Cardiac muscle cell (in vitro differentiated cells and primary cell): ENCODE measurements at regions not wholly inside any gene's neighbourhood (a gene's known extent, or its start where the extent isn't known, plus 50 kb on each side); places are given as distances from the start of the nearest gene placed in this dataset.
A peak's percentile ranks its signal among the peaks of the same experiment; 100 is the strongest.

ENCODE experiments used
- DNase-seq, 2 donors: peaks; one replicate each; pipeline versions ENCODE4 v3.0.0 to v3.0.0-alpha.2; 2010 to 2017; ENCODE audit warnings: low read depth in 1 of 2, low spot score in 1 of 2
- H3K27ac ChIP-seq: fragments of 200-600 bp; sonication (generic); 2 replicates; pipeline ENCODE4 v1.5.1; 2016
- H3K27me3 ChIP-seq: fragments of 200-600 bp; sonication (generic); 2 replicates; pipeline ENCODE4 v1.6.0; 2016; ENCODE audit warnings: control low read depth
- H3K36me3 ChIP-seq: fragments of 200-600 bp; sonication (generic); 2 replicates; pipeline ENCODE4 v1.5.1; 2016; ENCODE audit warnings: control low read depth
- H3K4me1 ChIP-seq: fragments of 200-600 bp; sonication (generic); 2 replicates; pipeline ENCODE4 v1.8.1; 2017; ENCODE audit warnings: low read depth, mild to moderate bottlenecking, mixed run types
- H3K4me3 ChIP-seq: fragments of 200-600 bp; sonication (generic); 2 replicates; pipeline ENCODE4 v1.5.1; 2016; ENCODE audit warnings: mild to moderate bottlenecking
- H3K9me3 ChIP-seq: fragments of 200-600 bp; sonication (generic); 2 replicates; pipeline ENCODE4 v1.5.1; 2017; ENCODE audit warnings: low read depth, mild to moderate bottlenecking, control low read depth
- TF ChIP-seq, protein P1 (sequence below): IDR thresholded peaks from 2 replicates; pipeline ENCODE4 v1.5.1; 2012; ENCODE audit warnings: low read depth, mild to moderate bottlenecking, low read length

DNA sequence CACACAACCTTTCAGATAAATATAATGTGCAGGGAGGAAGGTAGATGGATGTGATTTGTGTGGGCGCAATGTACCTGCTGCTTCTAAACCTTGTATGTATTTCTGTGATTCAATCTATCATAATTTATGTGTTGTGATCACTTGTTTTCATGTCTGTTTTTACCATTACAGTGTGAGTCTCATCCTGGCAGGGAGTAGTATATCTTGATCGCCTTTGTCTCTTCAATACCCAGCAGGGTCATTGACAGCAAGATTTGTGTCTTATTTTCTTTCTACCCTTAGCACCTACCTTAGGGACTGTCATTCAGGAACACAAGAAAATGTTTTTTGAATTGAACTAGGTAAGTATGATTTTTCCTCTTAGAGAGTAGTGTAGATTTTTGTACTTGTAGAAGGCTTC is 83.7 kb upstream of the SELENOK start:
- no peak overlapping the region for H3K27ac ChIP-seq
- TF ChIP-seq, protein P1, sequence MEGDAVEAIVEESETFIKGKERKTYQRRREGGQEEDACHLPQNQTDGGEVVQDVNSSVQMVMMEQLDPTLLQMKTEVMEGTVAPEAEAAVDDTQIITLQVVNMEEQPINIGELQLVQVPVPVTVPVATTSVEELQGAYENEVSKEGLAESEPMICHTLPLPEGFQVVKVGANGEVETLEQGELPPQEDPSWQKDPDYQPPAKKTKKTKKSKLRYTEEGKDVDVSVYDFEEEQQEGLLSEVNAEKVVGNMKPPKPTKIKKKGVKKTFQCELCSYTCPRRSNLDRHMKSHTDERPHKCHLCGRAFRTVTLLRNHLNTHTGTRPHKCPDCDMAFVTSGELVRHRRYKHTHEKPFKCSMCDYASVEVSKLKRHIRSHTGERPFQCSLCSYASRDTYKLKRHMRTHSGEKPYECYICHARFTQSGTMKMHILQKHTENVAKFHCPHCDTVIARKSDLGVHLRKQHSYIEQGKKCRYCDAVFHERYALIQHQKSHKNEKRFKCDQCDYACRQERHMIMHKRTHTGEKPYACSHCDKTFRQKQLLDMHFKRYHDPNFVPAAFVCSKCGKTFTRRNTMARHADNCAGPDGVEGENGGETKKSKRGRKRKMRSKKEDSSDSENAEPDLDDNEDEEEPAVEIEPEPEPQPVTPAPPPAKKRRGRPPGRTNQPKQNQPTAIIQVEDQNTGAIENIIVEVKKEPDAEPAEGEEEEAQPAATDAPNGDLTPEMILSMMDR = no peak
- H3K4me3 ChIP-seq = no peak overlapping the region
- no peaks in the 10 kb centered on the region for H3K4me1 ChIP-seq
- no peak for DNase-seq
- H3K27me3 ChIP-seq = no peaks in the 10 kb centered on the region
- no peaks in the 10 kb centered on the region for H3K9me3 ChIP-seq
- no peaks in the 10 kb centered on the region for H3K36me3 ChIP-seq

DNA sequence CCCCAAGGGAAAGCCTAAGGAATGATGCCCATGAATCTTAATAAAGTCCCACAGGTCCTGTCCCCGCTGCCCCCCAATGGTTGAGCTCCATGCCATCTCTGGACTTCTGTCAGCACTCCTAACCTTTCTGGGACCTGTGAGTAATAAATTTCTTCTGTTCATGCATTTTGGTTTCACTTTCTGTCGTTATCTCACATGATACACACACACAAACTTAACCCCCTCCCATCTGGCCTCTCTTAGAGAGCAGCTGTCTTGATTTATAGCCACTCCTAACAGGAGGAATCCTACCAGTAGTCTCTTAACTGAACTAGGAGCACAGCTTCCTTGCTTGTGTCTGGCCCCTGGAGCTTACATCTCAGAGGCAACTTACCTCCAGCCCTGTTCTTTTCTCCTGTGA is 82.7 kb upstream of the SELENOK start:
- TF ChIP-seq, protein P1 = no peak
- no peaks in the 10 kb centered on the region for H3K9me3 ChIP-seq
- DNase-seq = peak in 1 of 2 donors; percentile 41
- no peaks in the 10 kb centered on the region for H3K36me3 ChIP-seq
- H3K27ac ChIP-seq = no peak overlapping the region
- H3K4me1 ChIP-seq = no peaks in the 10 kb centered on the region
- no peaks in the 10 kb centered on the region for H3K27me3 ChIP-seq
- H3K4me3 ChIP-seq = no peak overlapping the region

DNA sequence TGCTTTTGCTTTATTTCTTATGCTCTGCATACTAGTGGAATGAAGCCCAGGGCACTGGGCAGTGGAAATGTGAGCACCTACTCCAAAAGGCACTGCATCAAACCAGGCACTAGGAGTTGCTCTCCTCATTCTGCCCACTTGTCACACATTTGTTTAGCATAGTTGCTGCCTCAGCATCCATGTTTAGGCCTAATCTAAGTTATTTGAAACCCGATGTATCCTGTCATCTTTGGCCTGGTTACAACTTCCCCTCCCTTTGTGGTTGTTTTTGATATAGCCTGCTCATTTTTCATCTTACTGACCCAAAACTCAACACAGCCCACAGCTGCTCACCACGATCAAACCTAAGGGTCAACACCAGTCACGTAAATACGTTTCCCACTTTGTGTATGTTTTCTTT is 82.2 kb upstream of the SELENOK start:
- no peaks in the 10 kb centered on the region for H3K4me1 ChIP-seq
- no peaks in the 10 kb centered on the region for H3K36me3 ChIP-seq
- TF ChIP-seq, protein P1 = peak; percentile 2
- H3K9me3 ChIP-seq = no peaks in the 10 kb centered on the region
- H3K4me3 ChIP-seq = no peak overlapping the region
- peak in 1 of 2 donors; percentile 34 for DNase-seq
- no peaks in the 10 kb centered on the region for H3K27me3 ChIP-seq
- no peak overlapping the region for H3K27ac ChIP-seq

DNA sequence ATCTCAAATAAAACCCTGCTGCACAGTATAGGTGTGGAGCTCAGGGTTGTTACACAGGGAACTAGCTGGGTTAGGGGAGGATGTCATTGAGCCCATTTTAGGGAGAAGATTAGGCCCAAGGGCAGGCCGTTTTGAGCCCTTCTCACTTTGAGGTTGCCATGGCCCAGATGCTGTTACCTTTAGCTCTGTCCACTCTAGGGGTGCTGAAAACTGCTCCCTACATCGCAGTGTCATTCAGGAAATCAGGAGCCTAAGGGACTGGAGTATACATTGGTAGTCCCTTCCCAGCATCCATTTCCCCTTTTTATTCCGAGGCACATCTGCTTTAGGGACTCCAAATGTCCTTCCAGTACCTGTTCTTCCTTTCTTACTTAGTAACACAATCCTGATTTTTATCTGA is 79.0 kb upstream of the SELENOK start:
- Histone ChIP-seq H3K4me1 (no peaks in the 10 kb centered on the region), H3K4me3 (no peak overlapping the region), H3K27me3 (no peaks in the 10 kb centered on the region), H3K27ac (no peak overlapping the region), H3K9me3 (no peaks in the 10 kb centered on the region), H3K36me3 (no peaks in the 10 kb centered on the region)
- DNase-seq = peak; percentile 24 to 65
- TF ChIP-seq, protein P1 = no peak

DNA sequence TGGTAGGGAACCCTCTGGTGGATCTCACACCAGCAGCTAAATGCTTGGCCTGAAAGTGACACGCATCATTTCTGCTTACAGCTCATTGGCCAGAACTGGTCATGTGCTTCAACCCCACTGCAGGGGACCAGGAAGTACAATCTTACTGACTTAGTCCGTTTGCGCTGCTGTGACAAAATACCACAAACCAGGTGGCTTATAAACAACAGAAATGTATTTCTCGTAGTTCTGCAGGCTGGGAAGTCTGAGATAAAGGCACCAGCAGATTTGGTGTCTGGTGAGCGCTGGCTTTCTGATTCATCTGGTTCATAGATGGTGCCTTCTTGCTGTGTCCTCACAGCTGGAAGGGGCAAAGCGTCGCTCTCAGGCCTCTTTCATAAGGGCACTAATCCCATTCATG is 77.4 kb upstream of the SELENOK start:
- TF ChIP-seq, protein P1 = no peak
- Histone ChIP-seq H3K4me1 (no peaks in the 10 kb centered on the region), H3K9me3 (no peaks in the 10 kb centered on the region), H3K27ac (no peak overlapping the region), H3K4me3 (no peak overlapping the region), H3K36me3 (no peaks in the 10 kb centered on the region), H3K27me3 (no peaks in the 10 kb centered on the region)
- DNase-seq = no peak

DNA sequence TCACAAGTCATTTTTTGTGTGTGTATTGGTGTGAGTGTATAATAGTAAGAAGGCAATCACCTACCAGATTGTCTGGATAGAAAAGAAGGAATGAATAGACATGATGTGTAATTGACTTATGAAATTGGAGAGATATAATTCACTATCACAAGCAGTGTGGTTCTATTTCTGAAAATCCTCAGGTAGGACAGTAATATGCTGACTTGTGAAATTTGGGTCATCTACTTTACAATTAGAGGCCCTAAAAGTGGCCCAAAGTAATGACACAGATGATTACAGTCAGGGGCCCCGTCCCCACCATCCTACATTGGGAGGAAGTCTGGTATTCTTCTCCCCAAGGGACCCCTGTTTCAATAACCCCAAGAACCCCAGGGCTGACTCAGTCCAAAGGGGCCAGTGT is 73.6 kb upstream of the SELENOK start:
- no peaks in the 10 kb centered on the region for H3K9me3 ChIP-seq
- DNase-seq = no peak

More for the DNA sequence above, 73.6 kb upstream of the SELENOK start:
- TF ChIP-seq, protein P1 = no peak
- Histone ChIP-seq H3K27me3 (no peaks in the 10 kb centered on the region), H3K36me3 (no peaks in the 10 kb centered on the region), H3K4me3 (no peak overlapping the region), H3K4me1 (no peaks in the 10 kb centered on the region), H3K27ac (no peak overlapping the region)
